Caco-2 (cell line): ENCODE measurements at regions not wholly inside any gene's neighbourhood (a gene's known extent, or its start where the extent isn't known, plus 50 kb on each side); places are given as distances from the start of the nearest gene placed in this dataset.
"Not testable (repeated sequence)": the region's sequence is repeated elsewhere in the genome, so short reads cannot be mapped to it uniquely, and the experiment has no call there.

Source experiments
- BruUV-seq: library from RNA; stranded (reverse); fragments of 400-500 nt; replicated peaks from 2 replicates; lab custom pipeline; 2021; lab: Mats Ljungman, UMichigan
- CTCF ChIA-PET: fragments of 300-600 bp; sonication (Branson Sonifier 250); formaldehyde crosslinking; loops from one replicate; lab custom pipeline; 2022; ENCODE audit warnings: antibody characterized with exemption; lab: Charles Lee
- POLR2A ChIA-PET: fragments of 300-600 bp; sonication (Branson Sonifier 250); formaldehyde crosslinking; loops from one replicate; lab custom pipeline; 2022; ENCODE audit warnings: antibody characterized with exemption; lab: Charles Lee
- DNase-seq, 2 experiments: peaks; one replicate each; pipeline versions ENCODE4 v3.0.0 to v3.0.0-alpha.2; 2020 to 2022
- H3K27me3 ChIP-seq: replicated peaks from 2 replicates; pipeline ENCODE4 v1.6.0; 2011; ENCODE audit warnings: low read length; ENCODE audit not compliant: control insufficient read depth, insufficient read depth
- H3K36me3 ChIP-seq: 2 replicates; pipeline ENCODE4 v1.5.1; 2011; ENCODE audit warnings: low read length; ENCODE audit not compliant: control insufficient read depth, insufficient read depth
- H3K4me1 ChIP-seq: fragments of 250-450 bp; sonication (Bioruptor Pico); 2 replicates; pipeline ENCODE4 v1.5.1; 2020; ENCODE audit warnings: mild to moderate bottlenecking
- H3K4me3 ChIP-seq: 2 replicates; pipeline ENCODE4 v1.5.1; 2011; ENCODE audit warnings: low read depth, mild to moderate bottlenecking, control low read depth, low read length
- H3K9me3 ChIP-seq: fragments of 250-450 bp; sonication (Bioruptor Pico); 2 replicates; pipeline ENCODE4 v1.5.1; 2020; ENCODE audit warnings: mild to moderate bottlenecking, moderate library complexity
- H3K27ac Mint-ChIP-seq: one replicate; pipeline ENCODE4 v1.8.0; 2022; ENCODE audit warnings: mixed read lengths; ENCODE audit not compliant: unreplicated experiment
- H3K27me3 Mint-ChIP-seq: one replicate; pipeline ENCODE4 v1.8.0; 2022; ENCODE audit warnings: mixed read lengths; ENCODE audit not compliant: insufficient read depth, unreplicated experiment
- H3K36me3 Mint-ChIP-seq: one replicate; pipeline ENCODE4 v1.8.0; 2022; ENCODE audit warnings: mild to moderate bottlenecking, mixed read lengths; ENCODE audit not compliant: insufficient read depth, unreplicated experiment
- H3K4me1 Mint-ChIP-seq: one replicate; pipeline ENCODE4 v1.8.0; 2022; ENCODE audit warnings: low read depth, mixed read lengths; ENCODE audit not compliant: unreplicated experiment
- H3K4me3 Mint-ChIP-seq: one replicate; pipeline ENCODE4 v1.8.0; 2022; ENCODE audit warnings: mild to moderate bottlenecking, moderate library complexity, mixed read lengths; ENCODE audit not compliant: unreplicated experiment
- H3K9me3 Mint-ChIP-seq: one replicate; pipeline ENCODE4 v1.8.0; 2022; ENCODE audit warnings: mixed read lengths; ENCODE audit not compliant: unreplicated experiment
- intact Hi-C: fragments of 100-400 bp; cut with micrococcal nuclease; formaldehyde crosslinking; loops from one replicate; pipeline ENCODE4 v1.10.0; 2022; ENCODE audit not compliant: unreplicated experiment
- TF ChIP-seq, protein P1 (sequence below), 2 experiments: fragments of 200-600 bp in 1 of 2; IDR thresholded peaks; 1 replicate in 1 of 2; 2 replicates in 1 of 2; pipeline versions ENCODE4 v1.5.1 to v1.8.0; 2011 to 2022; ENCODE audit warnings: antibody characterized with exemption in 1 of 2, control low read depth in 1 of 2, inconsistent platforms in 1 of 2, low read depth in 1 of 2, low read length in 1 of 2, mild to moderate bottlenecking in 1 of 2, moderate library complexity in 1 of 2; ENCODE audit not compliant: insufficient read depth in 1 of 2, severe bottlenecking in 1 of 2, unreplicated experiment in 1 of 2

DNA sequence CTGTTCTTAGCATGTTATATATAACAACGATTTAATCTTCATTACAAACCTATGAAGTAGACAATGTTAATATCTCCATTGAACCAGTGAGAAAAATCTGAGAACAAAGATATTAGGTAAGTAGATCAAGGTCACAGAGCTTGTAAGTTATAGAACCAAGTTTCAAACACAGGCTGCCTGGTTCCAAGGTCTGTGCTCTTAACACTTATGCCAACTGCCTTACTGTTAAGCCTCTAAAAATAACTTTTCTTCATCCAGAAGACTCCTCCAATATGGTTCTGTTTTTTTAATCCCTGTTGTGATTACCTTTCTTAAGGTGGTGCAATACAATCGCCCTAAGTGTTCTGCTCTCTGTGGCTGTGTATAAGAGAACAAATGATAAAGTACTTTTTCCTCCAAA lies 282.0 kb upstream of the GRID2 start:
- no peak for DNase-seq
- H3K9me3 ChIP-seq = peaks cover 3% of the 10 kb centered on the region; the same call in 1 of the 2 replicates

DNA sequence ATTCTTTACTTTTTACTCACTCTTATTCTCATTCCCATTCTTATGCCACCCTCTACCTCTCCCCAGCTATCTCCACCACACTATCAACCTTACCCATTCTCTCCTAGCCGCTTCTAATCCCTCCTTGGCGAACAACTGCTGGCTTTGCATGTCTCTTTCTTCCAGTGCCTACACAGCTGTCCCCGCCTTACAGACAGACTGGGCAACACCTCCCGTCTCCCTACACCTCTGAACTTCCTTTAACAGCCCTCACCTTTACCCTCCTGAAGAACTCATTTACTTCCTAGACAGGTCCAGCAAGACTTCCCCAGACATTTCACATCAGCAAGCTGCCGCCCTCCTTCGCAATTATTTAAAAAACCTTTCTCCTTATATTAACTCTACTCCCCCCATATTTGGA lies 274.9 kb upstream of the GRID2 start:
- H3K9me3 ChIP-seq, H3K27me3 Mint-ChIP-seq, H3K27me3 ChIP-seq, BruUV-seq, H3K4me3 ChIP-seq, H3K36me3 ChIP-seq, CTCF ChIA-PET, intact Hi-C loops, H3K36me3 Mint-ChIP-seq, POLR2A ChIA-PET, H3K9me3 Mint-ChIP-seq, H3K4me3 Mint-ChIP-seq, H3K4me1 ChIP-seq, H3K4me1 Mint-ChIP-seq, H3K27ac Mint-ChIP-seq, DNase-seq: not testable (repeated sequence)

More for the DNA sequence above, 282.0 kb upstream of the GRID2 start:
- TF ChIP-seq, protein P1, sequence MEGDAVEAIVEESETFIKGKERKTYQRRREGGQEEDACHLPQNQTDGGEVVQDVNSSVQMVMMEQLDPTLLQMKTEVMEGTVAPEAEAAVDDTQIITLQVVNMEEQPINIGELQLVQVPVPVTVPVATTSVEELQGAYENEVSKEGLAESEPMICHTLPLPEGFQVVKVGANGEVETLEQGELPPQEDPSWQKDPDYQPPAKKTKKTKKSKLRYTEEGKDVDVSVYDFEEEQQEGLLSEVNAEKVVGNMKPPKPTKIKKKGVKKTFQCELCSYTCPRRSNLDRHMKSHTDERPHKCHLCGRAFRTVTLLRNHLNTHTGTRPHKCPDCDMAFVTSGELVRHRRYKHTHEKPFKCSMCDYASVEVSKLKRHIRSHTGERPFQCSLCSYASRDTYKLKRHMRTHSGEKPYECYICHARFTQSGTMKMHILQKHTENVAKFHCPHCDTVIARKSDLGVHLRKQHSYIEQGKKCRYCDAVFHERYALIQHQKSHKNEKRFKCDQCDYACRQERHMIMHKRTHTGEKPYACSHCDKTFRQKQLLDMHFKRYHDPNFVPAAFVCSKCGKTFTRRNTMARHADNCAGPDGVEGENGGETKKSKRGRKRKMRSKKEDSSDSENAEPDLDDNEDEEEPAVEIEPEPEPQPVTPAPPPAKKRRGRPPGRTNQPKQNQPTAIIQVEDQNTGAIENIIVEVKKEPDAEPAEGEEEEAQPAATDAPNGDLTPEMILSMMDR (IDR thresholded peaks at IDR 0.05; ENCODE audit: insufficient read depth in 1 of 2, low read depth in 1 of 2, low read length in 1 of 2, severe bottlenecking in 1 of 2, unreplicated experiment in 1 of 2) = no peak
- no peaks in the 10 kb centered on the region for H3K4me1 Mint-ChIP-seq
- no peaks in the 10 kb centered on the region for H3K36me3 Mint-ChIP-seq
- no peaks in the 10 kb centered on the region for H3K4me1 ChIP-seq
- H3K4me3 ChIP-seq = no peak overlapping the region
- intact Hi-C loops = no loop called here
- no TSS peak for BruUV-seq
- H3K4me3 Mint-ChIP-seq = no peak overlapping the region
- H3K27me3 Mint-ChIP-seq = no peaks in the 10 kb centered on the region
- no peaks in the 10 kb centered on the region for H3K36me3 ChIP-seq
- ChIA-PET CTCF (no interaction called here), POLR2A (no interaction called here)
- H3K27me3 ChIP-seq = no peaks in the 10 kb centered on the region
- no peak overlapping the region for H3K27ac Mint-ChIP-seq
- peaks cover 10% of the 10 kb centered on the region for H3K9me3 Mint-ChIP-seq

DNA sequence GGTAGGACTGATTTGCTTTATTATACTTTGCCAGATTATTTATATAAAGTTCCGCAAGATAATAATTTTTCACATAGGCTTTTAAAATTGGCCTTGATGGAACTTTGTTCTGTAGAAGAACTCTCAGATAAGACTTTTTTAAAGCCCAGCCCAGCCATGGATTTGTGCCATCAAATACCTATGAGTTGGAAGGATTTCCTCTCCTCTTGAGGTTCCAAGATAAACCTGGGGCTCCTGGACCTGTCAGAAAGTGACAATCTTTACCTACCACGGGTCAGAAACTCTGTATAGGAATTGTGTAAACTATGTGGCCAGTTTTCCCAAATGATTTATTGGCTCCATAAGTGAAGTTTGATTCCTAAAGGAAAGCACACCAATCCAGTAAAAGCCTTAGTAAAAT lies 271.9 kb upstream of the GRID2 start:
- H3K9me3 ChIP-seq = no peaks in the 10 kb centered on the region
- peaks cover 9% of the 10 kb centered on the region for H3K9me3 Mint-ChIP-seq
- POLR2A ChIA-PET = no interaction called here
- H3K4me3 Mint-ChIP-seq = no peak overlapping the region
- no peak for DNase-seq
- no peaks in the 10 kb centered on the region for H3K27me3 Mint-ChIP-seq
- intact Hi-C loops = no loop called here
- BruUV-seq = no TSS peak
- H3K4me1 ChIP-seq = no peaks in the 10 kb centered on the region
- no peak overlapping the region for H3K27ac Mint-ChIP-seq
- CTCF ChIA-PET = no interaction called here
- TF ChIP-seq, protein P1 (IDR thresholded peaks at IDR 0.05; ENCODE audit: insufficient read depth in 1 of 2, low read depth in 1 of 2, low read length in 1 of 2, severe bottlenecking in 1 of 2, unreplicated experiment in 1 of 2) = no peak
- no peaks in the 10 kb centered on the region for H3K36me3 Mint-ChIP-seq
- no peaks in the 10 kb centered on the region for H3K4me1 Mint-ChIP-seq
- no peak overlapping the region for H3K4me3 ChIP-seq
- no peaks in the 10 kb centered on the region for H3K27me3 ChIP-seq
- H3K36me3 ChIP-seq = no peaks in the 10 kb centered on the region

DNA sequence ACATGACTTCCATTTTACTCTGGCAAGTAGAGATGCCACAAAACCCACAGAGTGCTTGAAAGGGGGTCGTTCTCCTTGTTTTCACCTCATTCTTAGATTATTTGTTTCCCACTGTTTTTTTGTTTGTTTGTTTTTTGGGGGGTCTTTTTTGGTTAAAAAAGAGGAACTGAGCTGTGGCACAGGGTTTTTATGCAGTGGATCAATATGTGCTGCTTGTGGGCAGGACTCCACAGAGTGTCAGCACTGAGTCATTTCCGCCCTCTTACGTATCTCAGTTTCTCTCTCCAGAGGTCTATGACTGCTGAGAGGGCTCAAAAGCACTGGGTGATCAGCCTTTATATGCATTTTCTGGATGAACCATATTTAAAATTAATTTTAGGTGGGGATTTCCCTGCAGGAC lies 268.1 kb upstream of the GRID2 start:
- TF ChIP-seq, protein P1 (IDR thresholded peaks at IDR 0.05; ENCODE audit: insufficient read depth in 1 of 2, low read depth in 1 of 2, low read length in 1 of 2, severe bottlenecking in 1 of 2, unreplicated experiment in 1 of 2) = no peak
- Histone ChIP-seq H3K9me3 (no peaks in the 10 kb centered on the region), H3K4me1 (no peaks in the 10 kb centered on the region), H3K27me3 (no peaks in the 10 kb centered on the region), H3K4me3 (no peak overlapping the region), H3K36me3 (no peaks in the 10 kb centered on the region)
- ChIA-PET CTCF (no interaction called here), POLR2A (no interaction called here)
- BruUV-seq = no TSS peak
- no peaks in the 10 kb centered on the region for H3K36me3 Mint-ChIP-seq
- no peak overlapping the region for H3K4me3 Mint-ChIP-seq
- intact Hi-C loops = no loop called here
- no peaks in the 10 kb centered on the region for H3K4me1 Mint-ChIP-seq
- no peaks in the 10 kb centered on the region for H3K27me3 Mint-ChIP-seq
- no peak overlapping the region for H3K27ac Mint-ChIP-seq
- H3K9me3 Mint-ChIP-seq = peaks cover 9% of the 10 kb centered on the region
- DNase-seq = no peak
